Peyer's patch (tissue), 4 donors: ENCODE measurements at regions not wholly inside any gene's neighbourhood (a gene's known extent, or its start where the extent isn't known, plus 50 kb on each side); places are given as distances from the start of the nearest gene placed in this dataset.

Experiments
- POLR2A ChIP-seq, 2 donors: fragments of 450-650 bp; IDR thresholded peaks; one replicate each; pipeline ENCODE4 v1.5.1; 2017; ENCODE audit warnings: antibody characterized with exemption in 2 of 2, mild to moderate bottlenecking in 2 of 2, moderate library complexity in 2 of 2
- TF ChIP-seq, protein P1 (sequence below), 6 experiments: fragments of 450-650 bp in 4 of 6; fragments of 200-600 bp in 2 of 6; sonication (generic) in 1 of 6; IDR thresholded peaks; one replicate each; pipeline ENCODE4 v1.5.1; 2017 to 2019; ENCODE audit warnings: antibody characterized with exemption in 6 of 6, mild to moderate bottlenecking in 3 of 6, moderate library complexity in 1 of 6

DNA sequence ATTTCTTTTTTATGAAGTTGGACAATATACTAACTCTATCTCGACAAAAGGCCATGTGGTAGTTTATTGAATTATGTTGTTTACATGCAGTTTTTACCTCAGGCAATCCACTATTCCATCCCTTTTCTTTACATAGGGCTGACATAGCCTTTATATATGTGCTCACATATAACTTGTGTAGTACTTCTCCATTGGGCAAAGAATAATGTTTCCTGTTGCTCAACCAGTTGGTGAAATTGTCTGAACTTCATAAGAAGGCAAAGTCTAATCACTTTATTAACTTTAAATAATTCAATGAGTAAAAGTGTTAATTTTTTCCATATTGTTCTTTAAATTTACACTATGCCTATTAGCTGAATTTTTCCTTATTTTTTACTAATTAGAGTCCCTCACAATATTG, 1272.1 kb downstream of the EPHA7 start:
- TF ChIP-seq, protein P1, sequence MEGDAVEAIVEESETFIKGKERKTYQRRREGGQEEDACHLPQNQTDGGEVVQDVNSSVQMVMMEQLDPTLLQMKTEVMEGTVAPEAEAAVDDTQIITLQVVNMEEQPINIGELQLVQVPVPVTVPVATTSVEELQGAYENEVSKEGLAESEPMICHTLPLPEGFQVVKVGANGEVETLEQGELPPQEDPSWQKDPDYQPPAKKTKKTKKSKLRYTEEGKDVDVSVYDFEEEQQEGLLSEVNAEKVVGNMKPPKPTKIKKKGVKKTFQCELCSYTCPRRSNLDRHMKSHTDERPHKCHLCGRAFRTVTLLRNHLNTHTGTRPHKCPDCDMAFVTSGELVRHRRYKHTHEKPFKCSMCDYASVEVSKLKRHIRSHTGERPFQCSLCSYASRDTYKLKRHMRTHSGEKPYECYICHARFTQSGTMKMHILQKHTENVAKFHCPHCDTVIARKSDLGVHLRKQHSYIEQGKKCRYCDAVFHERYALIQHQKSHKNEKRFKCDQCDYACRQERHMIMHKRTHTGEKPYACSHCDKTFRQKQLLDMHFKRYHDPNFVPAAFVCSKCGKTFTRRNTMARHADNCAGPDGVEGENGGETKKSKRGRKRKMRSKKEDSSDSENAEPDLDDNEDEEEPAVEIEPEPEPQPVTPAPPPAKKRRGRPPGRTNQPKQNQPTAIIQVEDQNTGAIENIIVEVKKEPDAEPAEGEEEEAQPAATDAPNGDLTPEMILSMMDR (IDR thresholded peaks at IDR 0.05), result no peak
- TF ChIP-seq POLR2A (IDR thresholded peaks at IDR 0.05), result no peak
